ENCODE measurements at regions not wholly inside any gene's neighbourhood (a gene's known extent, or its start where the extent isn't known, plus 50 kb on each side); places are given as distances from the start of the nearest gene placed in this dataset.

GRCh38 chr10:112022196-112022595, 161.4 kb downstream of the GPAM start:
- TF ChIP-seq FOSL1 (IDR thresholded peaks at IDR 0.05; ENCODE audit: insufficient read depth, low read depth, low read length), result no peak
- TF ChIP-seq CTCF (IDR thresholded peaks at IDR 0.05; ENCODE audit: control extremely low read depth in 1 of 3, insufficient read depth in 1 of 3, low read depth in 1 of 3, low read length in 3 of 3), result peak in 2 of 3 experiments; percentile 24 to 27; a peak in 2 of 4 replicates
- no peak for TF ChIP-seq PHF8 (conservative IDR thresholded peaks at IDR 0.05; ENCODE audit: low read depth, low read length)
- peak; percentile 27 to 57 for TF ChIP-seq RAD21 (IDR thresholded peaks at IDR 0.05 in 1 of 2, conservative IDR thresholded peaks at IDR 0.05 in 1 of 2; ENCODE audit: low read depth in 2 of 2, low read length in 2 of 2)
- TF ChIP-seq MAX (IDR thresholded peaks at IDR 0.05), result no peak
- TF ChIP-seq ZNF274 (IDR thresholded peaks at IDR 0.05; ENCODE audit: borderline replicate concordance, extremely low read depth, low read length), result no peak
- TF ChIP-seq POLR2AphosphoS5 (IDR thresholded peaks at IDR 0.05; ENCODE audit: low read depth, low read length), result no peak

Data from H1 (cell line).